Endothelial cell of umbilical vein (primary cell): ENCODE measurements at regions not wholly inside any gene's neighbourhood (a gene's known extent, or its start where the extent isn't known, plus 50 kb on each side); places are given as distances from the start of the nearest gene placed in this dataset.

ENCODE experiments used
- BruUV-seq: library from RNA; stranded (reverse); fragments of 400-500 nt; replicated peaks from 2 replicates; lab custom pipeline; 2021; lab: Mats Ljungman, UMichigan
- CTCF ChIA-PET: fragments of 300-600, 350-600 bp; sonication (Branson Sonifier 250); formaldehyde crosslinking; loops from one replicate; lab custom pipeline; 2021; ENCODE audit warnings: antibody characterized with exemption, inconsistent platforms; lab: Charles Lee
- POLR2A ChIA-PET: fragments of 300-600, 350-600 bp; sonication (Branson Sonifier 250); formaldehyde crosslinking; loops from one replicate; lab custom pipeline; 2021; ENCODE audit warnings: antibody characterized with exemption, inconsistent platforms; lab: Charles Lee
- DNase-seq: peaks from one replicate; pipeline ENCODE4 v3.0.0-alpha.2; 2011; ENCODE audit warnings: low read depth, low spot score
- FAIRE-seq: peaks from 2 replicates; lab custom pipeline; 2011; peaks lifted over from hg19 to GRCh38; lab: Jason Lieb, UNC
- H2AFZ ChIP-seq: 2 replicates; pipeline ENCODE4 v1.6.0; 2012; ENCODE audit warnings: low read depth, low read length, control low read depth, inconsistent platforms
- H3K27ac ChIP-seq: 2 replicates; pipeline ENCODE4 v1.5.1; 2011; ENCODE audit warnings: low read depth, mild to moderate bottlenecking, control low read depth, low read length, moderate library complexity; ENCODE audit not compliant: insufficient read depth
- H3K27me3 ChIP-seq, 2 experiments: 2 replicates each; pipeline versions ENCODE4 v1.6.0 to v1.6.1; 2011; ENCODE audit warnings: low read length in 2 of 2, mixed read lengths in 1 of 2; ENCODE audit not compliant: control insufficient read depth in 2 of 2, insufficient read depth in 2 of 2
- H3K36me3 ChIP-seq, 2 experiments: 2 replicates in 1 of 2; 3 replicates in 1 of 2; pipeline ENCODE4 v1.5.1; 2011; ENCODE audit warnings: low read length in 2 of 2, mild to moderate bottlenecking in 1 of 2, moderate library complexity in 1 of 2; ENCODE audit not compliant: control insufficient read depth in 2 of 2, insufficient read depth in 2 of 2; ENCODE audit errors: extremely low read depth in 1 of 2
- H3K4me1 ChIP-seq: 3 replicates; pipeline ENCODE4 v1.5.1; 2011; ENCODE audit warnings: mild to moderate bottlenecking, low read length; ENCODE audit not compliant: control insufficient read depth, insufficient read depth; ENCODE audit errors: extremely low read depth
- H3K4me2 ChIP-seq: 2 replicates; pipeline ENCODE4 v1.6.1; 2011; ENCODE audit warnings: low read length, control low read depth, mixed read lengths; ENCODE audit not compliant: insufficient read depth
- H3K4me3 ChIP-seq, 3 experiments: fragments of 200-600 bp in 1 of 3; sonication (generic), shearing (Covaris generic) in 1 of 3; replicated peaks in 1 of 3; 2 replicates each; pipeline ENCODE4 v1.5.1; 2011 to 2016; ENCODE audit warnings: control low read depth in 3 of 3, low read length in 3 of 3, mild to moderate bottlenecking in 2 of 3, inconsistent platforms in 1 of 3, low read depth in 1 of 3, moderate library complexity in 1 of 3; ENCODE audit not compliant: insufficient read depth in 1 of 3
- H3K79me2 ChIP-seq: 2 replicates; pipeline ENCODE4 v1.6.0; 2012; ENCODE audit warnings: low read length, inconsistent platforms; ENCODE audit not compliant: control insufficient read depth, insufficient read depth
- H3K9ac ChIP-seq: replicated peaks from 2 replicates; pipeline ENCODE3; 2011; ENCODE audit warnings: low read length, control low read depth; ENCODE audit not compliant: insufficient read depth; ENCODE audit errors: extremely low read depth
- H3K9me1 ChIP-seq: replicated peaks from 3 replicates; pipeline ENCODE4 v1.6.0; 2011; ENCODE audit warnings: mild to moderate bottlenecking, low read length; ENCODE audit not compliant: control insufficient read depth, insufficient read depth; ENCODE audit errors: extremely low read depth
- H3K9me3 ChIP-seq: replicated peaks from 2 replicates; pipeline ENCODE4 v1.5.1; 2012; ENCODE audit warnings: low read length, inconsistent platforms; ENCODE audit not compliant: control insufficient read depth, insufficient read depth
- H4K20me1 ChIP-seq: replicated peaks from 2 replicates; pipeline ENCODE3; 2011; ENCODE audit warnings: mild to moderate bottlenecking, low read length; ENCODE audit not compliant: control insufficient read depth, insufficient read depth; ENCODE audit errors: extremely low read depth
- CTCF ChIP-seq, 2 donors: IDR thresholded peaks; 1 replicate in 1 of 2; 2 replicates in 1 of 2; pipeline ENCODE4 v1.5.1; 2011; ENCODE audit warnings: low read length in 2 of 2, mild to moderate bottlenecking in 2 of 2, moderate library complexity in 2 of 2, control low read depth in 1 of 2, inconsistent platforms in 1 of 2, low read depth in 1 of 2; ENCODE audit not compliant: insufficient read depth in 1 of 2; ENCODE audit errors: extremely low read depth in 1 of 2
- EZH2 ChIP-seq: IDR thresholded peaks from 2 replicates; pipeline ENCODE4 v1.6.1; 2012; ENCODE audit warnings: borderline replicate concordance, low read depth, mild to moderate bottlenecking, moderate library complexity, low read length, inconsistent platforms; ENCODE audit not compliant: severe bottlenecking
- FOS ChIP-seq: IDR thresholded peaks from 2 replicates; pipeline ENCODE4 v1.6.1; 2011; ENCODE audit warnings: mild to moderate bottlenecking, low read length, moderate library complexity, borderline replicate concordance; ENCODE audit not compliant: insufficient read depth
- GATA2 ChIP-seq: IDR thresholded peaks from 2 replicates; pipeline ENCODE4 v1.7.0; 2011; ENCODE audit warnings: low read depth, mild to moderate bottlenecking, moderate library complexity, mixed read lengths, low read length; ENCODE audit not compliant: insufficient read length, insufficient read depth
- JUN ChIP-seq: IDR thresholded peaks from 2 replicates; pipeline ENCODE4 v1.6.1; 2011; ENCODE audit warnings: borderline replicate concordance, low read depth; ENCODE audit not compliant: insufficient read length, insufficient read depth
- MYC ChIP-seq: IDR thresholded peaks from one replicate; pipeline ENCODE4 v1.6.1; 2011; ENCODE audit warnings: mild to moderate bottlenecking, low read depth, low read length
- POLR2A ChIP-seq: IDR thresholded peaks from 2 replicates; pipeline ENCODE4 v1.6.1; 2012; ENCODE audit warnings: low read depth, mild to moderate bottlenecking, control low read depth, low read length
- POLR2AphosphoS5 ChIP-seq: IDR thresholded peaks from 2 replicates; pipeline ENCODE4 v1.6.1; 2012; ENCODE audit warnings: low read depth, mild to moderate bottlenecking, control low read depth, low read length, moderate library complexity; ENCODE audit not compliant: insufficient read depth
- dilution Hi-C: fragments of 300-500 bp; cut with MboI; formaldehyde crosslinking; loops from one replicate; pipeline ENCODE4 v1.15.0; 2019; ENCODE audit warnings: low sequenced_read_pairs; ENCODE audit not compliant: extremely low pct_ligation_motif_present
- intact Hi-C: fragments of 100-400 bp; cut with micrococcal nuclease; formaldehyde crosslinking; loops from one replicate; pipeline ENCODE4 v1.10.0; 2022

- Histone ChIP-seq H3K27ac (no peak overlapping the region), H3K9ac (no peak overlapping the region), H2AFZ (no peak overlapping the region), H3K4me2 (no peak overlapping the region), H3K9me1 (no peaks in the 10 kb centered on the region), H3K9me3 (no peaks in the 10 kb centered on the region), H3K4me3 (no peak overlapping the region), H3K79me2 (no peaks in the 10 kb centered on the region), H3K4me1 (no peaks in the 10 kb centered on the region), H3K36me3 (no peaks in the 10 kb centered on the region), H3K27me3 (no peaks in the 10 kb centered on the region), H4K20me1 (no peaks in the 10 kb centered on the region)
- intact Hi-C loops (no loop called here), dilution Hi-C loops (no loop called here)
- no peak for DNase-seq
- POLR2A ChIA-PET: no interaction called here
- TF ChIP-seq MYC: no peak
- TF ChIP-seq FOS: no peak
- TF ChIP-seq GATA2: no peak
- no peak for TF ChIP-seq EZH2
- no peak for TF ChIP-seq POLR2A
- no peak for TF ChIP-seq CTCF (IDR thresholded peaks at IDR 0.05; ENCODE audit: extremely low read depth in 1 of 2, insufficient read depth in 1 of 2, low read depth in 1 of 2, low read length in 2 of 2)
- TF ChIP-seq JUN: no peak
- TF ChIP-seq POLR2AphosphoS5: no peak
- CTCF ChIA-PET: no interaction called here
- FAIRE-seq: no peak
- no TSS peak for BruUV-seq
These were observed 440.5 kb downstream of the SEMA3D start for GRCh38 chr7:84746353-84746752.
